ENCODE measurements at regions not wholly inside any gene's neighbourhood (a gene's known extent, or its start where the extent isn't known, plus 50 kb on each side); places are given as distances from the start of the nearest gene placed in this dataset.
A peak's percentile ranks its signal among the peaks of the same experiment; 100 is the strongest.
"Not testable (repeated sequence)": the region's sequence is repeated elsewhere in the genome, so short reads cannot be mapped to it uniquely, and the experiment has no call there.

DNA sequence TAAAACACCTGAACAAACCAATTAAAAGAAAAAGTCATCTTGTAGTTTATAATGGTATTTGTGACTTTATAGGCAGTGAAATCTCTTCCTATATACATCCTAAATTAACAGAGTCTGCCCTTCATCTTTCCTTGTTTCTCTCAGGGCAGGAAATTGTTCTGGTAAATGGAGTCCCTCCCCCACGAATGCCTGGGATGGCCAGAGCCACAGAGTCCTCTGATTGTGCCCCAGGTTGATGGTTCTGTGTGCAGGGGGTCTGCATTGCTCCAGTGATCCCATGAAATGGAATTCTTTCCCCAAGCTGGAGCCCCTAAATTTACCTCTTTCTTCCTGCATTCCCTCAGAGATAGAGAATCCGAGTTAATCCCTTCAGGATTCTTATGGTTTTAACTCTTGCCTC, 155.5 kb downstream of the MTX2 start:
- no peak for DNase-seq (ENCODE audit: low read depth in 2 of 2)

DNA sequence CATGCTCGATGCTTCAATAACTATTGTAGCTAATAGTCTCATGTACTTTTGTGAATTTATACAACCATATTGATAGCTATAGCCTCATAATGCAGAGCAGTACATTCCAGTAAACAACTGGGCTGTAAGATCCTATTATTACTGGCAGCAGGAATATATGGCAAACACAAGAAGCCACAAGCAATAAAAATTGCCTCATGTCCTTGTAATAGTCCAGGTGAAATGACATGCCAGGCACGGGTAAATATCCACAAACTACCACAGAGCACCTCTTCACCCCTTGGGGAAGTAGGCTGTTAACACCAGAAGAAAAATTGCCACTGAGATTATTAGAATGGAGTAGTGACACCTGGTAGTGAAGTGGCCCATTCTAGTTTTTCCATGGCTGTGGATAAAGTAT, 158.3 kb downstream of the MTX2 start:
- no peak for DNase-seq (ENCODE audit: low read depth in 2 of 2)

DNA sequence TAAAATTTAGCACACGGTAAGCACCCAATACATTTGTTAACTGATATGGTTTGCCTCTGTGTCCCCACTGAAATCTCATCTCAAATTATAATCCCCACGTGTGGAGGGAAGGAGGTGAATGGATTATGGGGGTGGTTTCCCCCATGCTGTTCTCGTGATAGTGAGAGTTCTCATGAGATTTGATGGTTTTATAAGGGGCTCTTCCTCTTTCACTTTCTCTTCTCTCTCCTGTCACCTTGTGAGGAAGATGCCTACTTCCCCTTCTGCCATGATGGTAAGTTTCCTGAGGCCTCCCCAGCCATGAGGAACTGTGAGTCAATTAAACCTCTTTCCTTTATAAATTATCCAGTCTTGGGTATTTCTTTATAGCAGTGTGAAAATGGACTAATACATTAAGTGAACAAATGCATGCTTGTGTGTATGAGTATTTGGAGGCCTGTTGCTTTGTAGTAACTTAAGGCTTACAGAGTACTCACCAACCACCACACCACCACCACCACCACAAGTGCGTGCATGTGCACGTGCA, 159.8 kb downstream of the MTX2 start:
- not testable (repeated sequence) for DNase-seq (ENCODE audit: low read depth in 2 of 2)

DNA sequence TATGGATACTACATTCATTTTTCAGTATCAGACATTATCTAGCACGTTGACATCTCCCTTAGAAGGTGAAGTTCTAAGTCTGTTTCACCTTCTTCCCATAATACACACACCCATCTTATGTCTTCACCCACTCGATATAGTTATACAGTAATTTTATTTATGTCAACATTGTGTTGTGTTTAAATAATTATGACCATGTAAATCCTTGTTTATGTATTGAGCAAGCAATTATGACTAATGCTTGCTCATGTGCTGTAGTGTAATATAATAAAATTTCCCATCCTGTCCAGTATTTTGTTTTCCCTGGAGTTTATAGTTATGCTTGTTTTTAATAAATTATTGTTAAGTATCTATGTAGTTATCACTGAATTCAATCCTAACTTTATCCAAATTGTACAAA, 163.2 kb downstream of the MTX2 start:
- DNase-seq (ENCODE audit: low read depth in 2 of 2), result no peak

DNA sequence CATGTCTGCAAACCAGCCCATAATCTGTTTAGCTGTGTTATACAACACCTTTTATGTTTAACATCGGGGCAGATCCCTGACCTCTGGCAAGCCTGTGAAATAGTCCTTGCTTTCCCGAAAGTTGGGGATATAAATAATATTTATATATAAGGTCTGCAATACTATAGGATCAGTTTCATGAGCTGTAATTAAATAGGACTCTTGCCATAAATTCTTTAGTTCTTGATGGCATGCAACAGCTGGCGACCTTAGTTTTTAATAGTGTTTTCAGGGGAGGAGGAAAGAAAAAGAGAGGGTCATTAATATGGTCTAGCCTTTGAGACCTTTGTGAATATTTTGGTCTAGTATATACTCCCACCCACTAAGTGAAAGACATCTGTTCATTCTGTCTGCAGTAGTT, 166.5 kb downstream of the MTX2 start:
- DNase-seq (ENCODE audit: low read depth in 2 of 2), result no peak

DNA sequence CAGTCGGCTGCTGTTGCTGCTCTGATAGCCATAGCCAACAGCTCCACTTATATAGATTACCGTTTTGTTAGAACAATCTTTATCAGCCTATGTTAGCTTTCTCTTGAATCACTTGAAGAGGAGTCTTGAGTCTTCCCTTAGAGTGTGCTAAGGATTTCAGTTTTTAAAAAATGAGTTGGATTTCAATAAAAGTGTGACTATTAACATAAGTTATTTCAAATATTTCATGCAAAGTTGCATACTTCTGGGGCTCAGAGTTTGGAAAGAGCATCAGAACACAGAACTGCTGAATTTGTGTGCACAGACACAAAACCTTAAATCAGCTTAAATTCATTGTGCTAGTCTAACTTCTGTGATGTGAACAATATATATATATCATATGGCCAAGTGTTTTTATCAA, 174.7 kb downstream of the MTX2 start:
- DNase-seq (ENCODE audit: low read depth in 2 of 2), result no peak

DNA sequence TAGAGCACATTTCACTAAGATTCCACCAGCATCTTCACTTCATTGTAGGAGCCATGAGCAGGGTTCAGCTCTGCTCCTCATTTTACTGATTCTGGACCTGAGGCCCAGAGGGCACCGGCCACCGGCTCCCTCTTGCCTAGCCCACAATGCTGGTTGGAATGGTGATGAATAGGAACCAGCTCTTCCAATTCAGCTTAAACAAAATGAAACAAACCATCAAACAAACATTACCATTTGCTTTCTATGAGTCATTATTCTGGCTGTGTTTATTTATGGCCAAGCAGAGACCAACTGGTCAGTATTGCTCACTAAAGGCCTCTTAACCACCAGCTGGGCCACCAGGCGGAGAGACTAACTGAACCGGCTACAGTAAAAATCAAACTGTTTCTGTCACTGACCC, 176.7 kb downstream of the MTX2 start:
- DNase-seq (ENCODE audit: low read depth in 2 of 2), result no peak

DNA sequence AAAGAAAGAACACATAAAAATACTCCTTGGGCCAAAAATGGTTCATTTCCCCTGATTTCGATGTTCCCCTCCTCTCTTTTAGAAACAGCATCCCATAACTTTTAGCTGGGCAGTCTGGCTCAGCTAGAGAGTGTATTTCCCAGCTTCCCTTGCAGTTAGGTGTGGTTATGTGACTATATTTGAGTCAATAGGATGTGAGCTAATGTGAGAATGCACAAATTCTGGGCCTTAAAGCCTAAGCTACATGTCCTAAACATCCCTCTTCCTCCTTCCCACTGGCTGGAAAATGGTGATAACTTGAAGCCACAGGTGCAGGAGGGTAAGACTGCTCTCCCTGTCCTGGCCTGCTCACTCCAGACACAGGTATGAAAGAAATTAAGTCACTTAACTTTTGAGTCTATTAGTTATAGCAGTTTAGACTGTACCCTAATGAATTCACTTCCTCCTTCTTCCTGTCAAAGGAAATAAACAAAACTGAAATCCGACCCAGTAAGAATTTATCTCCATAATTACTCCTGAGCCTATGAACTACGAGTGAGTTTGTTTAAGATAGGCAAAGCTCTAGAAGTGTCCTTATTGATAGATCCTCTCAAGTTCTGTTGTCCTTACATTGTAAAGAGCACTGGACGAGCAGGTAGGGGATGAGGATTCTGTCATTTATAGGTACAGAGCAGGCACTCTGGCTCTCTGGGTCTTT, 177.6 kb downstream of the MTX2 start:
- no peak for DNase-seq (ENCODE audit: low read depth in 2 of 2)

DNA sequence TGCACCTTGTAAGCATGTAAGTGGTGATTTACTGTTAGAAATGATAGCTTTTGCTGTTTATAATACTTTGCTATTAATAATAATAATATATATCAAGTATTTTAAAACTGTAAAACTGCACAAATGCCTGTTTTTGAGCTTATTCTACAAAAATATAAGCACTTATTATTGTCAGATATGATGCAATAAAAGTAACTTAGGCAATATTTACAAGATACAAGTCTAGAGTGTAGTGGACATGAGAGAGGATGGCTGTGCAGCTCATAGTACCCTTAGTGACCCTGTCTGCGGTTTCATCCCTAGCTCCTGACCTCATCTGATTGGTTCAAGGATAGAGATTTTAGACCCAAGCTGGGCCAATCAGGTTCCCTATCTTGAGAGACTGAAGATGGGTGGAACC, 178.4 kb downstream of the MTX2 start:
- no peak for DNase-seq (ENCODE audit: low read depth in 2 of 2)

- DNase-seq (ENCODE audit: low read depth in 2 of 2), result no peak
These were observed 180.6 kb downstream of the MTX2 start for GRCh38 chr2:176449852-176450251.

- no peak for DNase-seq (ENCODE audit: low read depth in 2 of 2)
These were observed 184.5 kb downstream of the MTX2 start for GRCh38 chr2:176453784-176454183.

- peak; percentile 55 to 82 for DNase-seq (ENCODE audit: low read depth in 2 of 2)
These were observed 185.9 kb downstream of the MTX2 start for GRCh38 chr2:176454893-176455815.

DNA sequence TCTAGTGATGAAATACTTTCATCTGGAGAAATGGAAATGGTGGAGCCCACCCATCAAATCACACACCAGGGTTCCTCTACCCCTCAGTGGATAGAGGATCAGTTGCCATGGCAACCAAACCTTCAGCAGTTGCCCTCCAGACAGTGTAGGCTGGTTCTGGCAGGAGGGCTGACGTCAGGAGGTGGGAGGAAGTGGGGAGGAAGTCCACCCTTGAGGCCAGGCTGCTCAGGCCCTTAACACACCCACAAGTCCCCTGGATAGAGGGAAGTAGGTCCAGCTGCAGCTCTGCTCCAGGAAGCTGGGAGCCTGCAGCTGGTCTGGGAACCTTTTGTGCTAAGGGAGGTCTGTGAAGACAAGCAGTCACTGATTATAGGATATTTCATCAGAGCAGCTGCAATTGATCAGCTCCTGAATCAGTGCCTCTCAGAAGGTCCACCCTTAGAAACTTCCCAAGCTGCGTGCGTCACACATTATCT, 186.6 kb downstream of the MTX2 start:
- DNase-seq (ENCODE audit: low read depth in 2 of 2), result no peak

DNA sequence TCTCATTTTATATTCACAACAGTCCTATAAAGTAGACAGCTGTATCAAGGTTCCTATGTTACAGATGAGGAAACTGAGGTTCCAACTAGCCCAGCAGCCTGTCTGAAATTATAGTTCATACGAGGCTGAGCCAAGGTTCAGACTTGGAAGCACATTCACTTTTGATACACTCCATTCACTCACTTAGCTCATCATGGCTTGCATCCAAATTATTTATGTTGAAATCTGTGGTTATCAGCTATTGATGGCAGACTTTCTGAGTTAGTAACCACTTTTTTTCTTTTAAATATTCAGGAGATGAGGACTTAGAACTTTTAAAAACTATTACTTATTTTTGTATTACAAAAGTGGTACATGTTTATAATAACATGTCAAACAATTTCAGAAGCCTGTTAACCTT, 188.2 kb downstream of the MTX2 start:
- DNase-seq (ENCODE audit: low read depth in 2 of 2), result no peak

DNA sequence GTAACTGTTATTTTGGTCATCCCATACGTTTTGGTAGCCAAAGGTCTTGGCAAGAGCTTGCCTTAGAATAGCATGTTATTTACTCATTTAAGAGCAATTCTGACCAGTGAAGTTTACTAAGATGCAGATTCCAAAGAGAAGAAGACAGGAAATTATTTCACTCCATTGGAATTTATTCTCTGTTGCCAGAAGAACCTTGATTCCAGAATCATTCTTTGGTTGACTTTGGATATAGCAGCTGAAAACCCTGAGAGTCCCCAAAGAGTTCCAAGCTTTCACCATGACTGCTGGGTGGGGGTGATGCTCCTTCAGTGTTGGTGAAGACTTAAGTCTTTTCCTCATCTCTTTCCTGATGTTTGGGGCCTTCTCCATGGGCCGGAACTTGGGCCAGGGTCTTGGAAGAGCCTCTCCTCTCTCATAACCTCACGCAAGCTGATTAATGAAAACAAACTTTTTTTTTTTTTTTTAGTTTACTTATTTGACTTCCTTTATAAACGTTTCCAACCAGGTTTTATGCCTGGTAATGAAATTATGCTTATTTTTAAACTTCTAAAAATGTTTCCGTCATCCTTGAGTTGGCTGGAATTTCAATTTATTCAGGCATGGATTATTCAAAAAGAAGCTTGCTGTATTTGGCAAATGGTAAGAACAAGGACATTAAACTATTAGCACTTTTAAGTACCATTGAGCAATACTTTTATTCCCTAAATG, 192.0 kb downstream of the MTX2 start:
- no peak for DNase-seq (ENCODE audit: low read depth in 2 of 2)

DNA sequence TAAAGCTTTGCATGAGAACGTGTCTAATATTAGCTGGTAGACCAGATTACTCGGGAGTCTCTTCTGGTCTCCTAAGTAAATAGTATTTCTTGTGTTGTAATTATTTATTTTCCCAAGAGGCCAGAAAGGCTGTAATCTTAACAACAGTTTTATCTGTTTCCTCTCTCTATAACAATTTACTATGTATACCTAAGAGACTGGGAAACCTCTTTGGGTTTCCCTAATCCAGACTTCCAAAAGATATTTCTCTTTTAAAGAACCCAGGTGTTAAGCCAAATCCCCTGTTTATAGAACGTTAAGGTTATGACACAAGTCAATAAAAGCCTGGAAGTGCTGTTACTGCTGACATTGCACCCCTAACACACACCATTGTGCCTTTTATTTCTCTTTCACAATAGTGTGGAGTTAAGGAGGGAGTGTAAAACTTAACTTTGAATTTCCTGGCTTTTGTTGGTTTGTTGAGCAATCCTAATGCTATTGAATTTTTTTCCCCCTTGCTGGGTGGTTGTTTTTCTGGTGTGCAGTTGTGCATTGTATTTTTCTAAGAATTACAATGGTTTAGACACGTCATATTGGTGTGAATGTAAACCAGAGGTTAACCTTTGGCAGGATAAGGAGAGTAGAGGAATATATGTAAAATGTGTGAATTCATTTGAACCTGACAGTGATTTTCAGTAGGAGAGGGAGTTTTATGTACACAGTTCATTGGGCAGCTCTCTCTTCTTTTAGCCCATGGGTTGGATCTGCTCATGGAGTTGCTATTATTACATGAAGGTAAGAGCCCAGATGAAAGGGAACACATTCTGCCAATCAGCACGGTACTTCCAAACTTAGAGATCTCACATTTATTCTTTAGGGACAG, 192.8 kb downstream of the MTX2 start:
- no peak for DNase-seq (ENCODE audit: low read depth in 2 of 2)

DNA sequence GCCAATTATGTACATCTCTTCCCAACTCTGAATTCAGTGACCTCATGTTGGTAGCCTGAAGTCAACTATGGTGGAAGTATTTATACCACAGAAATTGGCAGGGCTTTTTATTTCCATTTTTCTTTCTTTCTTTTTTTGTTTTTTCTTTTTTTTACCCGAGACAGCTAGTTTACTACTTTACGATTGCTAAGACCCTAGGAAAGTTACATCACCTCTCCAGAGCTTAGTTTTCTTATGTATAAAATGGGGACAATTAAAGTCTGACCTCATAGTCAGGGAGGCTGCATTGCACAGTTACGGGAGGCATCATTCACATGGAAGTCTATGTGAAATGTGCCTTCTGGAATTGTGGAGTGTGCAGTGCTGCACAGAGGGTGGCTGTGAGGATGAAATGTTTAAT, 194.3 kb downstream of the MTX2 start:
- no peak for DNase-seq (ENCODE audit: low read depth in 2 of 2)

GRCh38 chr2:176464886-176465564, 195.8 kb downstream of the MTX2 start:
- DNase-seq (ENCODE audit: low read depth in 2 of 2), result no peak

DNA sequence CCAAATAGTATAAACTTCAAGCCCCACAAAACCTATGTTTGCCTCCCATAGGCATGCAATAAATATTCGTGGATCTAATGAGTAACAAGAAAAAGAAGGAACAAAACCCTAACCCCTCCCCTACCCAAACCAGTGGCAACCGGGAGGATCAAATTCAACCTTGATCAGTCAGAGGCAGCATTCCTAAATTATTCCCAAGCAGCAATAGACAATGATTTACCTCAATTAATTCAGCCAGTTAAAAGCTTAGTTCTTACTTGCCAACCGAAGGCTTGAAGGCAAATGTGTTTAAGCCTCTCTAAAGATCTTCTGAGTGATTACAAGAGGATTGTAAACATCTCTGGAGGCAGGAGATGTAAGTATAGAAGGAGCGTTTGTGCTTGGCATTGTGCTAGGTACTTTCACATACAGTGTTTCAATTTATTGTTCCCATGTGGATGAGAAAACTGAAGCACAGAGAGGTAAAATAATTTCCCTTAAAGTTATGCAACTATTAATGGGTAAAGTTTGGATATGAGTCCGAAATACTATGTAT, 197.7 kb downstream of the MTX2 start:
- DNase-seq (ENCODE audit: low read depth in 2 of 2), result no peak

- DNase-seq (ENCODE audit: low read depth in 2 of 2), result no peak
These were observed 198.4 kb downstream of the MTX2 start for GRCh38 chr2:176467595-176467994.

All from stimulated activated CD4-positive, alpha-beta T cell treated with anti-CD3 and anti-CD28 coated beads, Interleukin-12 subunit alpha, Interleukin-12 subunit beta, amount 100 ng/mL, for 24 hours (primary cell).